ENCODE measurements at regions not wholly inside any gene's neighbourhood (a gene's known extent, or its start where the extent isn't known, plus 50 kb on each side); places are given as distances from the start of the nearest gene placed in this dataset.

DNA sequence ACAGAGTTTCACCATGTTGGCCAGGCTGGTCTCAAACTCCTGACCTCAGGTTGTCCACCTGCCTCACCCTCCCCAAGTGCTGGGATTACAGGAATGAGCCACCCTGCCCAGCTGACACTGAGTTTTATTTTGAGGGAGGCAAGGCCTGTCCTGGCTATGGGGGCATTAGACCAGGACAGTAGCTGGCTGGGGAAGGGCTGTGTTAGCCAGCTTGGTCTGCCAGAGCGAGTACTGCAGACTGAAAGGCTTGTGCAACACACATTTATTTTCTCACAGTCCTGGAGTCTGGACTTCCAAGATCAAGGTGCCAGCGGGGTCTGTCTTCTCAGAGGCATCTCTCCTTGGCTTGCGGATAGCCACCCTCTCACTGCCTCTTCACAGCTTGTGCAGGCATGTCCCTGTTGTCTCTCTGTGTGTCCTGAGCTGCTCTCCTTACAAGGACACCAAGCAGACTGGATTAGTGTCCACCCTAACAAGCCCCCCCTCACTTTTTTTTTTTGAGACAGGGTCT, 59.4 kb upstream of the HAAO start:
- TF ChIP-seq CTCF (conservative IDR thresholded peaks at IDR 0.05; ENCODE audit: low read length): no peak
- no peak for DNase-seq (ENCODE audit: low read depth)
- no peak overlapping the region for H3K4me3 ChIP-seq (ENCODE audit: low read length)

- H3K4me3 ChIP-seq (ENCODE audit: low read length): no peak overlapping the region
- DNase-seq (ENCODE audit: low read depth): no peak
- no peak for TF ChIP-seq CTCF (conservative IDR thresholded peaks at IDR 0.05; ENCODE audit: low read length)
These were observed 58.8 kb upstream of the HAAO start for GRCh38 chr2:42851186-42851585.

- TF ChIP-seq CTCF (conservative IDR thresholded peaks at IDR 0.05; ENCODE audit: low read length): no peak
- H3K4me3 ChIP-seq (ENCODE audit: low read length): no peak overlapping the region
- no peak for DNase-seq (ENCODE audit: low read depth)
These were observed 57.8 kb upstream of the HAAO start for GRCh38 chr2:42850016-42850805.

DNA sequence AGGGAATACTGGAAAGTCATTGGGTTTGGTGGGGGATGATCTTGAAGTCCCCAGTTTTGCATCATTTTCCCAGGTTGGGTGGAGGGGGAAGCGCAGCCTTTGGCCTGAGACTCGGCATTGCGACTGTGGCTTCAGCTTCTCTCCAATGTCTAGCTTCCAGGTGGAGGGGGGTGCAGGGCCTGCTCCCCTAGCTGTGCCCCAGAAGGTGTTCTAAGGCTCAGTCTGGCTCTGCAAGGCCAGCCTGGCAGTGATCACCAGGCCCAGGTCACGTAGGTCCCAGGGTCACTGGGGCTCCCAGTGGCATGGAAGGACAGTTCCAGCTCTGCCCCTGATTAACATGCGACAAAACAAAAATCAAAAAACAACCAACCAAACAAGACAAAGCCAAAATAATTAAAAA, 56.9 kb upstream of the HAAO start:
- DNase-seq (ENCODE audit: low read depth): no peak
- no peak overlapping the region for H3K4me3 ChIP-seq (ENCODE audit: low read length)
- no peak for TF ChIP-seq CTCF (conservative IDR thresholded peaks at IDR 0.05; ENCODE audit: low read length)

DNA sequence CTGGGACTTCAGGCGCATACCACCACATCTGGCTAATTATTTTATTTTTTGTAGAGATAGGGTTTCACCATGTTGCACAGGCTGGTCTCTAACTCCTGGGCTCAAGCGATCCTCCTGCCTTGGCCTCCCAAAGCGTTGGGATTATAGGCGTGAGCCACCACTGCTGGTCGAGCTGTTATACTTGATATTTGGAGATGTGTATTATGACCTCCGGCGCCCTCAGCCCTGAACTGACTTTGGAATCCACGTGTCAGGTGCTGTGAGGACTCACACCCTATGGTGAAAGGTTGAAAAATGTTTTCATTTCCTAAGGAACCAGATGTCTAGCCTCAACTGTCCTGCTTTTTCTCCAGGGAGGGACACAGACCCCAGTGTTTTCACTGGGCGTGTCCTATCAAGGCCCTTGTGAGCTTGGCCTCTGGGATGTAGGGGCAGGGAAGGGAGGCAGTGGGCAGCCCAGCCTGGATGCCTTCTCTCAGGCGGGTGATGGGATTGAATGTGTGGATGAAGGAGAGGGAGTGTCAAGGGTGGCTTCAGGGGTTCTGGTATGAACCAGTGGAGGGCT, 56.4 kb upstream of the HAAO start:
- no peak for DNase-seq (ENCODE audit: low read depth)
- TF ChIP-seq CTCF (conservative IDR thresholded peaks at IDR 0.05; ENCODE audit: low read length): no peak
- H3K4me3 ChIP-seq (ENCODE audit: low read length): no peak overlapping the region

- TF ChIP-seq CTCF (conservative IDR thresholded peaks at IDR 0.05; ENCODE audit: low read length): no peak
- no peak overlapping the region for H3K4me3 ChIP-seq (ENCODE audit: low read length)
- DNase-seq (ENCODE audit: low read depth): no peak
These were observed 55.9 kb upstream of the HAAO start for GRCh38 chr2:42848265-42848664.

DNA sequence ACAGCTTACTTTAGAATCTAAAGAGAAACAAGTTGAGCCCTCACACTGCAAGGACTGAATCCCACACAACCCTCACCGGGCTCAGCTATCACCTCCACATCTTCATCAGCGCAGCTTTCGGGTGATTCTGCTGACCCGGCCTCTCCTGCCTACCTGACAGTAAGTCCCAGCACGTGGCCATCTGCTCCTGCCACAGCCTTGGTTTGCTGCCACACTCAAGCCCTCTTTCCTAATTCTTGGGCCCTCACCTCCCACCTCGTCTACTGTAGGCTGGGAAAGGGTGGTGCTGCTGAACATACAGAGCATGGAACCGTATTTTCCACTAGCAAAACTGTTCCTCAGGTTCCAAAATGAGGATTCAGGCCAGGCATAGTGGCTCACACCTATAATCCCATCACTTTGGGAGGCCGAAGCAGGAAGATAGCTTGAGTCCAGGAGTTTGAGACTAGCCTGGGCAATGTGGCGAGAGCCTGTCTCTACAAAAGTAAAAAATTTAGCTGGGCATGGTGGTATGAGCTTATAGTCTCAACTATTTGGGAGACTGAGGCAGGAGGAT, 55.3 kb upstream of the HAAO start:
- no peak for TF ChIP-seq CTCF (conservative IDR thresholded peaks at IDR 0.05; ENCODE audit: low read length)
- DNase-seq (ENCODE audit: low read depth): no peak
- H3K4me3 ChIP-seq (ENCODE audit: low read length): no peak overlapping the region
